ENCODE measurements at regions not wholly inside any gene's neighbourhood (a gene's known extent, or its start where the extent isn't known, plus 50 kb on each side); places are given as distances from the start of the nearest gene placed in this dataset.

DNA sequence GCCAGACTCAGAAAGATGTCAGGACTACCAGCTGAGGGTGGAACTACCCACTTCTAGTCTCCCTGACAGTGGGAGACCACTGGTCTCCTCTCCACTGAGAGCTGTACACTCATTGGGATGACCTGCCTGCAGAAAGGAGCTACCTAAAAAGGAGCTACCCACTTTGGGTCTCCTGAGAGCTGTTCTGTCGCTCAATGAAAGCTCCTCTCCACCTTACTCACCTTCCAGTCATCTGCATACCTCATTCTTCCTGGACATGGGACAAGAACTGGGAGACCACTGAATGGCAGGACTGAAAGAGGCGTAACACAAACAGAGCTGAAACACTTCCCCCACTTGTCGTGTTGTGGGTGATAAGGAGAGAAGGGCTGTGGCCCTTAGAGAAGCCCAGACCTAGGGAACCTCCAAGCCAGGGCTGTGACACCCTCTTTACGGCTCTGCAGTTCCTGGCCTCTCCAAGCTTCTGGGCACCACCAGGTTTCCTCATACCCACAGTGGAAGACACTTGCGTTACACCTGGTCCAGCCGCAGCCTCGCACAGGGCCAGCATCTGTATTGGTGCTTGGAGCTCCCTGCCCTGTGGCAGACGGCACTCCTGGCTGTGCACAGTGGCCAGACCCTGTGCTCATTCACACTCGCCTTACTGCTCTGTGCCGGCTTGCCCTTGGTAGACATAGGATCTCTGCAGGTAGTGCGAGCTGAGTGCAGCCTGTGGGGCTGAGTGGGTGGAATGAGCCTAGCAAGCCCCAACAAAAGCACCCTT is 54.9 kb upstream of the SLITRK6 start:
- intact Hi-C loops (cut with micrococcal nuclease) (no loop called here), in situ Hi-C loops (cut with MboI; ENCODE audit: low sequenced_read_pairs) (no loop called here), dilution Hi-C loops (cut with HindIII; ENCODE audit: low sequenced_read_pairs, unreplicated experiment) (no loop called here)
- no peak overlapping the region for H3K27ac ChIP-seq (ENCODE audit: insufficient read depth, low read length)
- no peak overlapping the region for H3K4me3 ChIP-seq (ENCODE audit: insufficient read depth, low read depth, low read length)
- H3K79me1 ChIP-seq (ENCODE audit: low read depth in 1 of 2, low read length in 2 of 2): no peaks in the 10 kb centered on the region
- H4K8ac ChIP-seq (ENCODE audit: low read depth in 2 of 2, low read length in 2 of 2): no peak overlapping the region
- H3K18ac ChIP-seq (ENCODE audit: low read depth, low read length): no peak overlapping the region
- no peaks in the 10 kb centered on the region for H3K9me1 ChIP-seq (ENCODE audit: insufficient read depth, low read length)
- H3K36me3 ChIP-seq (ENCODE audit: control insufficient read depth, insufficient read depth, low read length): no peaks in the 10 kb centered on the region
- H2BK120ac ChIP-seq (ENCODE audit: low read depth, low read length): no peak overlapping the region
- H3K4ac ChIP-seq (ENCODE audit: low read depth, low read length): no peak overlapping the region
- H3K4me2 ChIP-seq (ENCODE audit: low read depth, low read length): no peak overlapping the region
- no peak overlapping the region for H3K14ac ChIP-seq (replicated peaks; ENCODE audit: low read depth, low read length)
- no peaks in the 10 kb centered on the region for H3K27me3 ChIP-seq (ENCODE audit: control insufficient read depth, insufficient read depth, low read length)
- ChIA-PET CTCF (no interaction called here), POLR2A (ENCODE audit: unreplicated experiment) (no interaction called here)
- ATAC-seq (ENCODE audit: low read depth) (no peak), DNase-seq (no peak)
- no peak overlapping the region for H3K9ac ChIP-seq (ENCODE audit: low read depth, low read length)
- H2AK9ac ChIP-seq (replicated peaks; ENCODE audit: low read depth, low read length, poor library complexity): no peak overlapping the region
- peak overlapping the region; percentile 33 for H2AFZ ChIP-seq (replicated peaks; ENCODE audit: low read length, poor library complexity)
- WGBS, 2 experiments (ENCODE audit: extremely low coverage in 2 of 2, insufficient read length in 1 of 2): no CpG with 5 or more reads among the region's 11 CpGs
- no peak overlapping the region for H2BK20ac ChIP-seq (ENCODE audit: low read depth, low read length)
- H2BK5ac ChIP-seq (ENCODE audit: low read depth, low read length, poor library complexity, severe bottlenecking): no peak overlapping the region
- no peak overlapping the region for H4K5ac ChIP-seq (ENCODE audit: low read depth, low read length)
- no peaks in the 10 kb centered on the region for H3K4me1 ChIP-seq (ENCODE audit: control insufficient read depth, insufficient read depth, low read length)
- H3K56ac ChIP-seq (ENCODE audit: extremely low read depth, insufficient read depth, low read length): no peak overlapping the region
- TF ChIP-seq MXI1 (IDR thresholded peaks at IDR 0.05; ENCODE audit: borderline replicate concordance, low read depth, low read length) (no peak), RAD21 (IDR thresholded peaks at IDR 0.05; ENCODE audit: low read length) (no peak), CTCF (conservative IDR thresholded peaks at IDR 0.05; ENCODE audit: low read depth, low read length) (no peak), RCOR1 (IDR thresholded peaks at IDR 0.05; ENCODE audit: insufficient replicate concordance, low read length) (no peak), BHLHE40 (IDR thresholded peaks at IDR 0.05; ENCODE audit: low read depth, low read length) (no peak), POLR2A (IDR thresholded peaks at IDR 0.05; ENCODE audit: low read depth, low read length) (no peak), CHD1 (IDR thresholded peaks at IDR 0.05; ENCODE audit: low read depth, low read length) (no peak), RFX5 (IDR thresholded peaks at IDR 0.05; ENCODE audit: low read depth, low read length) (no peak), ELK1 (IDR thresholded peaks at IDR 0.05; ENCODE audit: borderline replicate concordance, low read depth, low read length) (no peak), USF2 (IDR thresholded peaks at IDR 0.05; ENCODE audit: low read depth, low read length) (no peak), CEBPB (IDR thresholded peaks at IDR 0.05; ENCODE audit: low read depth, low read length) (no peak), MAZ (IDR thresholded peaks at IDR 0.05; ENCODE audit: borderline replicate concordance, low read depth, low read length) (no peak), SMC3 (IDR thresholded peaks at IDR 0.05; ENCODE audit: low read depth, low read length) (no peak), NFE2L2 (IDR thresholded peaks at IDR 0.05; ENCODE audit: low read depth, low read length) (no peak), MAFK (IDR thresholded peaks at IDR 0.05; ENCODE audit: low read depth, low read length) (no peak)
- H3K9me3 ChIP-seq (ENCODE audit: control insufficient read depth, insufficient read depth, low read length): peaks cover 3% of the 10 kb centered on the region
- no peak overlapping the region for H4K91ac ChIP-seq (ENCODE audit: insufficient read depth, low read depth, low read length)
- H3K23ac ChIP-seq (ENCODE audit: low read depth, low read length): no peak overlapping the region
- BruUV-seq (replicated peaks): no TSS peak
- H4K20me1 ChIP-seq (ENCODE audit: insufficient read depth, low read length): no peaks in the 10 kb centered on the region
- H2BK15ac ChIP-seq (ENCODE audit: low read depth, low read length): no peak overlapping the region
- no peak overlapping the region for H2AK5ac ChIP-seq (ENCODE audit: low read depth, low read length)

Data from IMR-90 (cell line).